ENCODE measurements at regions not wholly inside any gene's neighbourhood (a gene's known extent, or its start where the extent isn't known, plus 50 kb on each side); places are given as distances from the start of the nearest gene placed in this dataset.
"Not testable (repeated sequence)": the region's sequence is repeated elsewhere in the genome, so short reads cannot be mapped to it uniquely, and the experiment has no call there.

DNA sequence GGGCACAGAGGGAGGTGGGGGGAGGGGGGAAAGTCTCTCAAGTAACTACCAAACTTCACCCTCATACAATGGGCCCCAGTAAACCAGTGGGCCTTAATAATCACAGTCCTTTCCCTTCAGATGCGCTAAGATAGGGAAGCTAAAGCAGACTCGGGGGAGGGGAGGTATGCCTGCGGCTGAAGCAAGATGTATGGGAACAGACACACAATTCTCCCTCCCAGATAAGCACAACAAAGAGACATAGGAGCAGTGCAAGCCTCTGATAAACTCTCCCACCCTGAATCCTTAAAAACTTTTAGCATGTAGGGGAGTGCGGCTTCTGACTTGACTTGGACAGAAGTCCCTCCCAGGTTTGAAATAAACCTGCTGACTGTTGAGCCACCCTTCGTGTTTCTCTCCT is 54.7 kb downstream of the PROP1 start:
- not testable (repeated sequence) for H3K36me3 ChIP-seq (ENCODE audit: control insufficient read depth, insufficient read depth, low read length)

DNA sequence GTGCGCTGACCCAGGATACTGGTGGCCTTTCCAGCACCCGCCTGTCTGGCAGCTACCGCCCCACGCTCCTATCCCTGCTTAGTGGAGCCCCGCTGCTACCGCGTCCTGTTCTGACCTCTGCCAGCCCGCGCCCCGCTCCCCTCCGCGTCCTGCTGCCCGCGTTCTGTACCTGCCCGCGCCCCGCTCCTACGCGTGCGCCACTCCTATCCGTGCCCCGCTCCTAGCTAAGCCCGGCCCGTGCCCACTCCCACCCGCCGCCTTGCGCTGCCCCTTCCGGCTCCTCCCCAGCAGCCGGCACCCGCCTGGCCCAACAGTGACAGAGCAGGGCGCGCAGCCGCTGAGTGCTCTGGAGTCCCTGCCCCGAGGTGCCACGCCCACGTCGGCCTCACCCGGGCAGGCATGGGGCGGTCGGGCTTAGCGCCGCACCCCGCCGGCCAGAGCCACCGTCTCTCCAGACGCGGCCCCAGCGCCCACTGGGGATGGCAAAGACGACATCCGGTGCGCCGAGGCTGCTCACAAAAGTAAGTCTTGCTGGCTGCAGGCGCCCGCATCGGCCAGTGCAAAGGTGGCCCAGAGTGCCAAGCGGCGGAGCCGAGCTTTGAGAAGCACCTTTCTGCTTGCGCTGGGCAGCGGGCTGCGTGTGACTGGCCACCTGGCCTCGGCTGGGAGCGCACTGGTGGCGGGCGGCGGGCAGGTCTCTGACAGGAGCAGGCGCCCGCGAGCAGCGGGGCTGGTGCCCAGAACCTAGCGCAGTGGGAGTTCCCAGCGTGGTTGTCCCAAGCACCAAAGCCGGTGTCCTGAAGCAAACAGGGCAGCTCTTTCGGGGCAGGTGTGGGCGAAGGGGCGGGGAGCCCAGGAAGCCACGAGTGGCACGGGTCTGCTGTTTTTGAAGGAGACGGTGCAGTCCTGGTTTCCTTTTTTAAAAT is 56.5 kb downstream of the PROP1 start:
- H3K27me3 ChIP-seq (ENCODE audit: control insufficient read depth, insufficient read depth, low read length); H3K9me3 ChIP-seq (replicated peaks; ENCODE audit: control insufficient read depth, low read depth, low read length); H3K27ac ChIP-seq (ENCODE audit: low read length); H3K36me3 ChIP-seq (ENCODE audit: control insufficient read depth, insufficient read depth, low read length); H3K4me1 ChIP-seq (ENCODE audit: control insufficient read depth, insufficient read depth, low read length); DNase-seq: not testable (repeated sequence)
- peak overlapping the region; percentile 22 for H3K4me3 ChIP-seq (ENCODE audit: low read length)
- 0% methylated on average over 26 of the region's 79 CpGs for WGBS (ENCODE audit: insufficient coverage)

More for the DNA sequence above, 54.7 kb downstream of the PROP1 start:
- DNase-seq; H3K4me3 ChIP-seq (ENCODE audit: low read length); H3K4me1 ChIP-seq (ENCODE audit: control insufficient read depth, insufficient read depth, low read length); H3K27me3 ChIP-seq (ENCODE audit: control insufficient read depth, insufficient read depth, low read length); H3K9me3 ChIP-seq (replicated peaks; ENCODE audit: control insufficient read depth, low read depth, low read length); H3K27ac ChIP-seq (ENCODE audit: low read length): not testable (repeated sequence)
- WGBS (ENCODE audit: insufficient coverage), result no CpG with 5 or more reads among the region's 5 CpGs

DNA sequence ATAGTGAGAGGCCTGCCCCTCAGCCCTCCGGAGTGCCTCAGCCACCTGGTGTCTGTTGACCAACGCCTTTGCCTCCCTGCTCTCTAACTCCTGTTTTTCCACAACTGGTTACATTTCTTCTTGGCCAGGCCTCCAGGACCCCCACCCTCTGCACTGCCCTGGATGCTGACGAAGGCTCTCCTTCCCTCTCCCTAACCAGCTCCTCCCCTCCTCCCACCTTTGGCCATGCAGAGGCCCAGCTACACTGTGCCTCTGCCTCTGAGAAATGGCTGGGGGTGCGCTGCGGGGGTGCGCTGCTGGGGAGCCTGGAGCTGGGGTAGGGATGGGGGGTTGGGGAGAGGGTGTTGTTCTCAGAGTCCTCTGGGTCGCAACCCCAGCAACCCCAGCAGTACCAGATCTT is 57.3 kb downstream of the PROP1 start:
- DNase-seq; H3K27ac ChIP-seq (ENCODE audit: low read length); H3K4me3 ChIP-seq (ENCODE audit: low read length); H3K27me3 ChIP-seq (ENCODE audit: control insufficient read depth, insufficient read depth, low read length); H3K9me3 ChIP-seq (replicated peaks; ENCODE audit: control insufficient read depth, low read depth, low read length); H3K4me1 ChIP-seq (ENCODE audit: control insufficient read depth, insufficient read depth, low read length); H3K36me3 ChIP-seq (ENCODE audit: control insufficient read depth, insufficient read depth, low read length): not testable (repeated sequence)
- WGBS (ENCODE audit: insufficient coverage), result 21% methylated on average over 2 of the region's 7 CpGs

DNA sequence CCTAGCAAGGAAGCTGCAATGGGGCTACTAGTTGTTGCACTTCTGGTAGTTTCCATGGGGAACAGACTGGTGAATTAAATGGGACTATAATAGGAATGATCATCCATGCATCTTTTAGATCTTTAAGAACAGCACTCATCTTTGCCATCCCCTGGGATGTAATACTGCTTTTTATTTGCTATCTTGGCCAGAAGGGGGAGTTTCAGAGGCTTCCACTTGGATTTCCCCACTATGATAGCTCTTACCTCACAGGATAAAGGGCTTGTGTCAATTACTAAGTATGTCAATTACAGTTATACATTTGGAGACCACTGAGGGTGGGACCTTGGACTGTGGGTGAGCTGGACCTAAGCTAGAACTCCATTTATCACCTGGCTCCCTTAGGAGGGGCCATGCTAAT is 61.8 kb downstream of the PROP1 start:
- not testable (repeated sequence) for H3K4me1 ChIP-seq (ENCODE audit: control insufficient read depth, insufficient read depth, low read length); DNase-seq; H3K27me3 ChIP-seq (ENCODE audit: control insufficient read depth, insufficient read depth, low read length); H3K27ac ChIP-seq (ENCODE audit: low read length); H3K36me3 ChIP-seq (ENCODE audit: control insufficient read depth, insufficient read depth, low read length); H3K9me3 ChIP-seq (replicated peaks; ENCODE audit: control insufficient read depth, low read depth, low read length); H3K4me3 ChIP-seq (ENCODE audit: low read length)

DNA sequence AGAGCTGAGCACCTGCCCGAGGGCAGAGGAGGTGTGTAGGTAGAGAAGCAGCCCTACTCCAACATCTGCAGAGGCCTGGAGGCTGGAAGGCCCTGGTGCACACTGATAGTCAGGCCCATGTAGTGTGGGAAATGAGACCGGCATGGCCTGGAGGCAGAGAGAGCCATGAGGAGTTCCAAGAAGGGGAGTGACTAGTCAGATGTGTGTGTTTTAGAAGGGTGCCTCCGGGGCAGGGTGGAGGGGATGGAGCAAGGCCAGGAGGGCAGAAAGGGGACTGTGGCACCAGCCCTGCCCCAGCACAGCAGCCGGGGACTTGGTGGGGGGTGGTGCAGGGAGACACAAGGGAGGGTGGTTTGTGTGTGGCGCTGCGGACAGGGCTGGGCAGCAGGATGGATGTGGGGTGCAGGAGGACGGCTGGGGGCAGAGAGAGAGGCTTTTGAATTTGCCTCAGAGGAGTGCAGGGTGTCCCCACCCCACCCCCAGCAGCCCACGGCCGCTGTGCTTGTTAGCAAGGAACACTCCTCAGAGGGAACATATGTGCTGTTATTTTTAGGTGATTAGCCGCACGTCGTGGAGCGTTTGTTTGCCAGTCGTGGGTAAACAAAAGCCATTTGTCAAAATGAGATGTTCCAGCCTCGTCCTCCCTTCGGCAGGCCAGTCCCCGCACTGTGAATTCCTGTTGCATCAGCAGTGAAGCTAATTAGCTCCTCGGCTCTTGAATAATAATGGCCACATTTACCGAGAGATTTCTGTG is 65.6 kb downstream of the PROP1 start:
- H3K4me1 ChIP-seq (ENCODE audit: control insufficient read depth, insufficient read depth, low read length); DNase-seq; H3K27me3 ChIP-seq (ENCODE audit: control insufficient read depth, insufficient read depth, low read length); H3K36me3 ChIP-seq (ENCODE audit: control insufficient read depth, insufficient read depth, low read length); H3K27ac ChIP-seq (ENCODE audit: low read length); H3K4me3 ChIP-seq (ENCODE audit: low read length); H3K9me3 ChIP-seq (replicated peaks; ENCODE audit: control insufficient read depth, low read depth, low read length): not testable (repeated sequence)
- WGBS (ENCODE audit: insufficient coverage), result 17% methylated on average over 1 of the region's 19 CpGs

DNA sequence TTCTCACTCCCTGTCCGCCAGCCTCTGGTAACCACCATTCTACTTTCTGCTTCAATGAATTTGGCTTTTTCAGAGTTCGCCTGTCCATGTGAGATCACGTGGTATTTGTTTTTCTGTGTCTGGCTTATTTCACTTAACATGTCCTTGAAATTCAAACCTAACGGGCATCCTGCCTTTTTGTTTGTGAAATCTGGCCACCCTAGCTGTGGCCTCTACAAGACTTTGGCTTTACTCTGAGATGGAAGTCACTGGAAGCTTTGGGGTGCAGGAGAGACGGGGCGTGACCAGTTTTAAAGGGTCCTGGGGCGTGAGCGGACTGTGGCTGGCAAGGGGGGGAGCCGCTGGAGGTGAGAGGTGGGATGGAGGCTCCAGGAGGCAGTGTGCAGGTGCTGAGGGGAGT is 66.4 kb downstream of the PROP1 start:
- WGBS (ENCODE audit: insufficient coverage), result no CpG with 5 or more reads among the region's 9 CpGs
- H3K27me3 ChIP-seq (ENCODE audit: control insufficient read depth, insufficient read depth, low read length); H3K9me3 ChIP-seq (replicated peaks; ENCODE audit: control insufficient read depth, low read depth, low read length); H3K36me3 ChIP-seq (ENCODE audit: control insufficient read depth, insufficient read depth, low read length); H3K27ac ChIP-seq (ENCODE audit: low read length); DNase-seq; H3K4me1 ChIP-seq (ENCODE audit: control insufficient read depth, insufficient read depth, low read length); H3K4me3 ChIP-seq (ENCODE audit: low read length): not testable (repeated sequence)

DNA sequence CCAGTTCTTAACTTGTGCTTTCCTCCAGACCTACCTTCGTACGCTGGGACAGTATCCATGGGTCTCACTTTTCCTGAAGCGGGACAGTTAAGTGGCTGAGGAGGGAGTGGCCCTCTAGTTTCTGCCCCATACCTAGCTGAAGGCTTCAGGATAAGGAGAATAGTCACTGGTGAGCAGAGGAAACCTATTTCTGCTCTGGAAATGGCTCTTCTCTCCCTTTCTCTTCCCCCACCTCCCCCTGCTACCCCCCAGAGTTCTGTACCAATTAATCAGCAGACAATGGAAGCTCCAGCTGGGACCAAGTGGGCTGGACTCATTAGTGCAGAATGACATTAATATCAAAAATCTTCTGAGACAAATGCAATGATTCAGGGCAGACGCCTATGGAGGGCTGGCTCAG is 68.5 kb downstream of the PROP1 start:
- WGBS (ENCODE audit: insufficient coverage), result no CpG with 5 or more reads among the region's 4 CpGs
- DNase-seq; H3K27me3 ChIP-seq (ENCODE audit: control insufficient read depth, insufficient read depth, low read length); H3K36me3 ChIP-seq (ENCODE audit: control insufficient read depth, insufficient read depth, low read length); H3K9me3 ChIP-seq (replicated peaks; ENCODE audit: control insufficient read depth, low read depth, low read length); H3K4me3 ChIP-seq (ENCODE audit: low read length); H3K4me1 ChIP-seq (ENCODE audit: control insufficient read depth, insufficient read depth, low read length); H3K27ac ChIP-seq (ENCODE audit: low read length): not testable (repeated sequence)

DNA sequence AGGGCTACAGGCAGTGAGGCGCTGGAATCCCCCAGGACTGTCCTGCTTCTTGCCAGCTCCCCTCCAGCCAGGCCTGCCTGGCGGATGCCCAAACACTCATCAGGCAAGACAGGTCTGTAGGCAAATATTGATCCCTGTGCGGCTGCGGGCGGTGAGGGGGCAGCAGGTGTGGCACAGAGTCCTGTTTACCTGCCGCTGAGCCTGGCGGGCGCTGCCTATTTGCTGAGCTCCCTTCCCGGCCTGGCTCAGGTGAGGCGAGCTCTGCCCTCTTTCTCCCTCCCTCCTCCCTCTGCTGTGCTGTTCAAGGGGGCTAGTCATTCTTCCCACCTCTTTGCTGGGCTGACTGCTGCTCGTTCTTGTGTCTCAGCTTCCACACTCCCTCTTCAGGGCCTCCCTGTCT is 71.5 kb downstream of the PROP1 start:
- not testable (repeated sequence) for DNase-seq; H3K27ac ChIP-seq (ENCODE audit: low read length); H3K4me1 ChIP-seq (ENCODE audit: control insufficient read depth, insufficient read depth, low read length); H3K27me3 ChIP-seq (ENCODE audit: control insufficient read depth, insufficient read depth, low read length); H3K4me3 ChIP-seq (ENCODE audit: low read length); H3K9me3 ChIP-seq (replicated peaks; ENCODE audit: control insufficient read depth, low read depth, low read length); H3K36me3 ChIP-seq (ENCODE audit: control insufficient read depth, insufficient read depth, low read length)
- no CpG with 5 or more reads among the region's 11 CpGs for WGBS (ENCODE audit: insufficient coverage)

DNA sequence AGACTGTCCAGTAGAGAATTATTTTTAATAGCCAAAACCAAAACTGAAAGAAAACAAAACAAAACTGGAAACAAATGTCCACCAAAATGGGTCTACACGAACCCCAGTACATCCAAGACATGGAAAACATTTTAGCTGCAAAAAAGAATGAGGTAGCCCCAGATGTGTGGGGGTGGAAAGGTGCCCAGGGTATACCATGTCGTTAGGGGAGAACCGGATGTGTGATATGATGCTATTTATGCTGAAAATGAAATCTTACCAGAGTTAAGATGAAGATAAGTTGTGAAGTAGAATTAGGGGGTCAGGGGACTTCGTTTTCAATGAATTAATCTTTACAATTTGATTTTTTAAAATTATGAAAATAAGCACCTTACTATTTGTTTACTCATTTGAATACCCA is 72.2 kb downstream of the PROP1 start:
- not testable (repeated sequence) for H3K4me1 ChIP-seq (ENCODE audit: control insufficient read depth, insufficient read depth, low read length); H3K4me3 ChIP-seq (ENCODE audit: low read length); H3K27ac ChIP-seq (ENCODE audit: low read length); H3K36me3 ChIP-seq (ENCODE audit: control insufficient read depth, insufficient read depth, low read length); H3K9me3 ChIP-seq (replicated peaks; ENCODE audit: control insufficient read depth, low read depth, low read length); DNase-seq; H3K27me3 ChIP-seq (ENCODE audit: control insufficient read depth, insufficient read depth, low read length)
- no CpG with 5 or more reads among the region's 4 CpGs for WGBS (ENCODE audit: insufficient coverage)

DNA sequence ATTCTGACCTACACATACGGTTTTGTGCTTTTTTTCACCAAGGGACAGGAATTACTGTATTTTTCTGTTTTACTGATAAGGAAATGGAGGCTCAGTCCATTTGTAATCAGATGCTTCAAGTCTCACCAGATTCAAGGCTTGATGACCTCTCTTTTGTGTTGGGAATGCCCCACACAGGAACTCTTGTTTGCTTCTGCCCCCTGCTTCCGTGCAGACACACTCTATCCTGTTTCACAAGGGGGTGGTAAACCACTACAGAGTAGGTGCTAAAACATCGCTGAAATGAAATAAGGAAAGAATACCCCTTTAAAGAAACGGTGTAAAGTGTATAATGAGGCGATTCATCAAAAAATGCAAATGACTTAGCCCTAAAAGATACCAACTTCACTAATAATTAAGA is 72.9 kb downstream of the PROP1 start:
- H3K4me3 ChIP-seq (ENCODE audit: low read length); H3K9me3 ChIP-seq (replicated peaks; ENCODE audit: control insufficient read depth, low read depth, low read length); H3K27me3 ChIP-seq (ENCODE audit: control insufficient read depth, insufficient read depth, low read length); H3K4me1 ChIP-seq (ENCODE audit: control insufficient read depth, insufficient read depth, low read length); H3K36me3 ChIP-seq (ENCODE audit: control insufficient read depth, insufficient read depth, low read length); DNase-seq; H3K27ac ChIP-seq (ENCODE audit: low read length): not testable (repeated sequence)
- no CpG with 5 or more reads among the region's 5 CpGs for WGBS (ENCODE audit: insufficient coverage)

Measured in muscle of leg (tissue), 3 donors.